Osteoblast (primary cell): ENCODE measurements at regions not wholly inside any gene's neighbourhood (a gene's known extent, or its start where the extent isn't known, plus 50 kb on each side); places are given as distances from the start of the nearest gene placed in this dataset.

ENCODE experiments used
- DNase-seq: peaks from one replicate; pipeline ENCODE4 v3.0.0; 2011; ENCODE audit warnings: low spot score, mixed read lengths; ENCODE audit not compliant: insufficient read length; ENCODE audit errors: missing footprints
- H2AFZ ChIP-seq: 2 replicates; pipeline ENCODE4 v1.6.0; 2011; ENCODE audit warnings: mild to moderate bottlenecking, low read length
- H3K27ac ChIP-seq: 2 replicates; pipeline ENCODE4 v1.5.1; 2011; ENCODE audit warnings: mild to moderate bottlenecking, low read depth, low read length, moderate library complexity
- H3K27me3 ChIP-seq: 2 replicates; pipeline ENCODE4 v1.6.0; 2012; ENCODE audit warnings: mild to moderate bottlenecking, control low read depth, inconsistent platforms, low read length, moderate library complexity; ENCODE audit not compliant: insufficient read depth
- H3K36me3 ChIP-seq: 2 replicates; pipeline ENCODE4 v1.5.1; 2011; ENCODE audit warnings: mild to moderate bottlenecking, low read length, control low read depth, moderate library complexity; ENCODE audit not compliant: insufficient read depth
- H3K4me1 ChIP-seq: 2 replicates; pipeline ENCODE4 v1.5.1; 2011; ENCODE audit warnings: mild to moderate bottlenecking, low read length, control low read depth, moderate library complexity; ENCODE audit not compliant: insufficient read depth
- H3K4me2 ChIP-seq: 2 replicates; pipeline ENCODE4 v1.6.0; 2011; ENCODE audit warnings: mild to moderate bottlenecking, low read length; ENCODE audit not compliant: insufficient read depth
- H3K4me3 ChIP-seq: fragments of 200-600 bp; sonication (generic); 3 replicates; pipeline ENCODE4 v1.5.1; 2012; ENCODE audit warnings: mild to moderate bottlenecking, low read length, inconsistent platforms; ENCODE audit not compliant: insufficient read depth
- H3K79me2 ChIP-seq: 2 replicates; pipeline ENCODE4 v1.6.0; 2012; ENCODE audit warnings: mild to moderate bottlenecking, low read length, control low read depth, inconsistent platforms; ENCODE audit not compliant: insufficient read depth
- H3K9me3 ChIP-seq: 2 replicates; pipeline ENCODE4 v1.5.1; 2011; ENCODE audit warnings: low read depth, low read length, control low read depth
- H4K20me1 ChIP-seq: 2 replicates; pipeline ENCODE4 v1.6.0; 2012; ENCODE audit warnings: mild to moderate bottlenecking, low read length, control low read depth; ENCODE audit not compliant: insufficient read depth
- TF ChIP-seq, protein P1 (sequence below): IDR thresholded peaks from 2 replicates; pipeline ENCODE4 v1.5.1; 2011; ENCODE audit warnings: mild to moderate bottlenecking, low read depth, low read length, moderate library complexity; ENCODE audit errors: extremely low read depth

GRCh38 chr5:116912221-116912620 is 337.6 kb upstream of the SEMA6A start:
- Histone ChIP-seq H3K4me3 (no peak overlapping the region), H3K9me3 (no peaks in the 10 kb centered on the region), H4K20me1 (no peaks in the 10 kb centered on the region), H3K27ac (no peak overlapping the region), H2AFZ (no peak overlapping the region), H3K79me2 (no peaks in the 10 kb centered on the region), H3K4me2 (no peak overlapping the region), H3K4me1 (no peaks in the 10 kb centered on the region), H3K36me3 (no peaks in the 10 kb centered on the region), H3K27me3 (no peaks in the 10 kb centered on the region)
- no peak for DNase-seq
- TF ChIP-seq, protein P1, sequence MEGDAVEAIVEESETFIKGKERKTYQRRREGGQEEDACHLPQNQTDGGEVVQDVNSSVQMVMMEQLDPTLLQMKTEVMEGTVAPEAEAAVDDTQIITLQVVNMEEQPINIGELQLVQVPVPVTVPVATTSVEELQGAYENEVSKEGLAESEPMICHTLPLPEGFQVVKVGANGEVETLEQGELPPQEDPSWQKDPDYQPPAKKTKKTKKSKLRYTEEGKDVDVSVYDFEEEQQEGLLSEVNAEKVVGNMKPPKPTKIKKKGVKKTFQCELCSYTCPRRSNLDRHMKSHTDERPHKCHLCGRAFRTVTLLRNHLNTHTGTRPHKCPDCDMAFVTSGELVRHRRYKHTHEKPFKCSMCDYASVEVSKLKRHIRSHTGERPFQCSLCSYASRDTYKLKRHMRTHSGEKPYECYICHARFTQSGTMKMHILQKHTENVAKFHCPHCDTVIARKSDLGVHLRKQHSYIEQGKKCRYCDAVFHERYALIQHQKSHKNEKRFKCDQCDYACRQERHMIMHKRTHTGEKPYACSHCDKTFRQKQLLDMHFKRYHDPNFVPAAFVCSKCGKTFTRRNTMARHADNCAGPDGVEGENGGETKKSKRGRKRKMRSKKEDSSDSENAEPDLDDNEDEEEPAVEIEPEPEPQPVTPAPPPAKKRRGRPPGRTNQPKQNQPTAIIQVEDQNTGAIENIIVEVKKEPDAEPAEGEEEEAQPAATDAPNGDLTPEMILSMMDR, result no peak

GRCh38 chr5:116911074-116911473 is 336.5 kb upstream of the SEMA6A start:
- Histone ChIP-seq H3K4me3 (no peak overlapping the region), H3K4me1 (no peaks in the 10 kb centered on the region), H3K27me3 (no peaks in the 10 kb centered on the region), H4K20me1 (no peaks in the 10 kb centered on the region), H3K36me3 (no peaks in the 10 kb centered on the region), H2AFZ (no peak overlapping the region), H3K9me3 (peaks cover 3% of the 10 kb centered on the region), H3K79me2 (no peaks in the 10 kb centered on the region), H3K4me2 (no peak overlapping the region), H3K27ac (no peak overlapping the region)
- TF ChIP-seq, protein P1, result no peak
- no peak for DNase-seq

GRCh38 chr5:116908537-116908936 is 333.9 kb upstream of the SEMA6A start:
- peaks cover 3% of the 10 kb centered on the region for H3K9me3 ChIP-seq
- H4K20me1 ChIP-seq, result no peaks in the 10 kb centered on the region
- H3K36me3 ChIP-seq, result no peaks in the 10 kb centered on the region
- no peak overlapping the region for H3K4me3 ChIP-seq
- TF ChIP-seq, protein P1, result no peak
- H2AFZ ChIP-seq, result no peak overlapping the region
- no peak overlapping the region for H3K4me2 ChIP-seq
- no peaks in the 10 kb centered on the region for H3K27me3 ChIP-seq
- DNase-seq, result no peak
- H3K27ac ChIP-seq, result no peak overlapping the region
- H3K4me1 ChIP-seq, result no peaks in the 10 kb centered on the region
- H3K79me2 ChIP-seq, result no peaks in the 10 kb centered on the region

- Histone ChIP-seq H3K4me3 (no peak overlapping the region), H3K36me3 (no peaks in the 10 kb centered on the region), H3K27ac (no peak overlapping the region), H4K20me1 (no peaks in the 10 kb centered on the region), H3K79me2 (no peaks in the 10 kb centered on the region), H2AFZ (no peak overlapping the region), H3K4me1 (no peaks in the 10 kb centered on the region), H3K9me3 (peaks cover 3% of the 10 kb centered on the region), H3K4me2 (no peak overlapping the region), H3K27me3 (no peaks in the 10 kb centered on the region)
- no peak for DNase-seq
- TF ChIP-seq, protein P1, result no peak
These were observed 331.3 kb upstream of the SEMA6A start for GRCh38 chr5:116905885-116906284.
